ENCODE measurements at regions not wholly inside any gene's neighbourhood (a gene's known extent, or its start where the extent isn't known, plus 50 kb on each side); places are given as distances from the start of the nearest gene placed in this dataset.

GRCh38 chr11:36751335-36751781 is 153.3 kb upstream of the RAG2 start:
- H3K4me3 ChIP-seq (ENCODE audit: low read depth in 1 of 2, low read length in 1 of 2): no peak overlapping the region
- no peak for TF ChIP-seq CTCF (IDR thresholded peaks at IDR 0.05)
- no peaks in the 10 kb centered on the region for H3K9me3 ChIP-seq
- H3K27me3 ChIP-seq: peaks cover 31% of the 10 kb centered on the region
- H3K4me1 ChIP-seq (ENCODE audit: control insufficient read depth in 1 of 2, insufficient read depth in 1 of 2, low read depth in 1 of 2, low read length in 1 of 2): no peaks in the 10 kb centered on the region
- H3K27ac ChIP-seq: no peak overlapping the region
- H3K36me3 ChIP-seq: no peaks in the 10 kb centered on the region

- no peak overlapping the region for H3K4me3 ChIP-seq (ENCODE audit: low read depth in 1 of 2, low read length in 1 of 2)
- H3K4me1 ChIP-seq (ENCODE audit: control insufficient read depth in 1 of 2, insufficient read depth in 1 of 2, low read depth in 1 of 2, low read length in 1 of 2): no peaks in the 10 kb centered on the region
- TF ChIP-seq CTCF (IDR thresholded peaks at IDR 0.05): no peak
- H3K27ac ChIP-seq: no peak overlapping the region
- no peaks in the 10 kb centered on the region for H3K36me3 ChIP-seq
- no peaks in the 10 kb centered on the region for H3K9me3 ChIP-seq
- H3K27me3 ChIP-seq: peaks cover 28% of the 10 kb centered on the region
These were observed 152.3 kb upstream of the RAG2 start for GRCh38 chr11:36750349-36750748.

GRCh38 chr11:36748836-36749235 is 150.8 kb upstream of the RAG2 start:
- no peak for TF ChIP-seq CTCF (IDR thresholded peaks at IDR 0.05)
- Histone ChIP-seq H3K36me3 (no peaks in the 10 kb centered on the region), H3K27ac (no peak overlapping the region), H3K4me3 (ENCODE audit: low read depth in 1 of 2, low read length in 1 of 2) (no peak overlapping the region), H3K27me3 (peaks cover 33% of the 10 kb centered on the region), H3K9me3 (no peaks in the 10 kb centered on the region), H3K4me1 (ENCODE audit: control insufficient read depth in 1 of 2, insufficient read depth in 1 of 2, low read depth in 1 of 2, low read length in 1 of 2) (no peaks in the 10 kb centered on the region)

GRCh38 chr11:36746886-36747710 is 149.1 kb upstream of the RAG2 start:
- TF ChIP-seq CTCF (IDR thresholded peaks at IDR 0.05): peak; percentile 53
- peaks cover 45% of the 10 kb centered on the region for H3K27me3 ChIP-seq
- no peaks in the 10 kb centered on the region for H3K4me1 ChIP-seq (ENCODE audit: control insufficient read depth in 1 of 2, insufficient read depth in 1 of 2, low read depth in 1 of 2, low read length in 1 of 2)
- H3K27ac ChIP-seq: no peak overlapping the region
- no peaks in the 10 kb centered on the region for H3K9me3 ChIP-seq
- no peaks in the 10 kb centered on the region for H3K36me3 ChIP-seq
- H3K4me3 ChIP-seq (ENCODE audit: low read depth in 1 of 2, low read length in 1 of 2): no peak overlapping the region

- H3K4me1 ChIP-seq (ENCODE audit: control insufficient read depth in 1 of 2, insufficient read depth in 1 of 2, low read depth in 1 of 2, low read length in 1 of 2): no peaks in the 10 kb centered on the region
- TF ChIP-seq CTCF (IDR thresholded peaks at IDR 0.05): peak; percentile 18
- no peaks in the 10 kb centered on the region for H3K9me3 ChIP-seq
- H3K36me3 ChIP-seq: no peaks in the 10 kb centered on the region
- peaks cover 47% of the 10 kb centered on the region for H3K27me3 ChIP-seq
- no peak overlapping the region for H3K4me3 ChIP-seq (ENCODE audit: low read depth in 1 of 2, low read length in 1 of 2)
- no peak overlapping the region for H3K27ac ChIP-seq
These were observed 146.5 kb upstream of the RAG2 start for GRCh38 chr11:36744375-36745168.

All from neutrophil (primary cell).